ENCODE measurements at regions not wholly inside any gene's neighbourhood (a gene's known extent, or its start where the extent isn't known, plus 50 kb on each side); places are given as distances from the start of the nearest gene placed in this dataset.
A peak's percentile ranks its signal among the peaks of the same experiment; 100 is the strongest.

- Mint-ChIP-seq H3K4me1 (ENCODE audit: low read depth) (peaks cover 63% of the 10 kb centered on the region), H3K4me3 (ENCODE audit: unreplicated experiment) (no peak overlapping the region), H3K27ac (ENCODE audit: unreplicated experiment) (peak overlapping the region; percentile 94), H3K9me3 (ENCODE audit: low read depth) (peaks cover 7% of the 10 kb centered on the region), H3K27me3 (ENCODE audit: low read depth) (no peaks in the 10 kb centered on the region), H3K36me3 (ENCODE audit: low read depth) (peaks cover 1% of the 10 kb centered on the region)
- TF ChIP-seq CTCF (IDR thresholded peaks at IDR 0.05) = no peak
- DNase-seq (ENCODE audit: low spot score) = no peak
Observed at GRCh38 chr12:19884021-19884492, 444.8 kb downstream of the AEBP2 start.

DNA sequence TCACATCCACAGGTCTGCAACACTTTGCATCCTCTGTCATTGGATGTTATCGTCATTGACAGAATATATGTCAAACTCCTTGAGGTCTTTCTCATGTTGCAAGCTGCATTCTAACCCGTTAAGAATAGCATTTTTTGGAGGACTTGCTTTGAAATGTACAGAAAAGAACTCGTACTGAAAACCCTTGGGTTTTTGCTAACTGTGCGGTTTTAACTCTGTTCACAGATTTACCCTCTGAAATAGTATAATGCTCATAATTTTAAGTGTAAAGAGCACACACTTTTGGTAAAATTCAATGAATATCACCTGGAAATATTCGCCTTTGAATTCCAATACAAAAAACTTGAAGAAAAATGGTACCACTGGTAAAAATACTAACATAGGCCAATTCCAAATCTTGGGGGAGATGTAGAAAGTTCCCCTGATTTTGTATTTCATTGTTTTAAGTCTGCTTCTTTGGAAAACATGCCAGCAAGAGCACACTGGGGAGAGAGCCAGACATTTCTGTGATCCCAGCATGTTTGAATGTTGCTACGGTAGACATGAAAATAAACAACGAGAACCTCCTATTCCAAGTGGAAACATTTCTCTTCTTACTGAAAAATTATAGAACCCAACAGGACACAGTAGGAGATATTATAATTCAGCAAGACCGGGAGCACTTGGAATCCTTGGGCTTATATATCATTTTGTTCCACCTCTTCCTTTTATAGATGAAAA lies 446.0 kb downstream of the AEBP2 start:
- no peak for DNase-seq (ENCODE audit: low spot score)
- peaks cover 7% of the 10 kb centered on the region for H3K9me3 Mint-ChIP-seq (ENCODE audit: low read depth)
- peaks cover 1% of the 10 kb centered on the region for H3K36me3 Mint-ChIP-seq (ENCODE audit: low read depth)
- peaks cover 65% of the 10 kb centered on the region for H3K4me1 Mint-ChIP-seq (ENCODE audit: low read depth)
- no peak overlapping the region for H3K4me3 Mint-ChIP-seq (ENCODE audit: unreplicated experiment)
- H3K27me3 Mint-ChIP-seq (ENCODE audit: low read depth) = no peaks in the 10 kb centered on the region
- peak overlapping the region; percentile 73 for H3K27ac Mint-ChIP-seq (ENCODE audit: unreplicated experiment)
- no peak for TF ChIP-seq CTCF (IDR thresholded peaks at IDR 0.05)

- peaks cover 7% of the 10 kb centered on the region for H3K9me3 Mint-ChIP-seq (ENCODE audit: low read depth)
- H3K4me3 Mint-ChIP-seq (ENCODE audit: unreplicated experiment) = no peak overlapping the region
- H3K27ac Mint-ChIP-seq (ENCODE audit: unreplicated experiment) = peak overlapping the region; percentile 73
- H3K27me3 Mint-ChIP-seq (ENCODE audit: low read depth) = no peaks in the 10 kb centered on the region
- TF ChIP-seq CTCF (IDR thresholded peaks at IDR 0.05) = no peak
- peaks cover 64% of the 10 kb centered on the region for H3K4me1 Mint-ChIP-seq (ENCODE audit: low read depth)
- H3K36me3 Mint-ChIP-seq (ENCODE audit: low read depth) = peaks cover 1% of the 10 kb centered on the region
- DNase-seq (ENCODE audit: low spot score) = no peak
Observed at GRCh38 chr12:19886065-19886464, 446.8 kb downstream of the AEBP2 start.

GRCh38 chr12:19886639-19887064 lies 447.4 kb downstream of the AEBP2 start:
- Mint-ChIP-seq H3K27ac (ENCODE audit: unreplicated experiment) (peak overlapping the region; percentile 71), H3K27me3 (ENCODE audit: low read depth) (no peaks in the 10 kb centered on the region), H3K4me3 (ENCODE audit: unreplicated experiment) (no peak overlapping the region), H3K36me3 (ENCODE audit: low read depth) (peaks cover 1% of the 10 kb centered on the region), H3K4me1 (ENCODE audit: low read depth) (peaks cover 66% of the 10 kb centered on the region), H3K9me3 (ENCODE audit: low read depth) (peaks cover 7% of the 10 kb centered on the region)
- no peak for DNase-seq (ENCODE audit: low spot score)
- no peak for TF ChIP-seq CTCF (IDR thresholded peaks at IDR 0.05)

DNA sequence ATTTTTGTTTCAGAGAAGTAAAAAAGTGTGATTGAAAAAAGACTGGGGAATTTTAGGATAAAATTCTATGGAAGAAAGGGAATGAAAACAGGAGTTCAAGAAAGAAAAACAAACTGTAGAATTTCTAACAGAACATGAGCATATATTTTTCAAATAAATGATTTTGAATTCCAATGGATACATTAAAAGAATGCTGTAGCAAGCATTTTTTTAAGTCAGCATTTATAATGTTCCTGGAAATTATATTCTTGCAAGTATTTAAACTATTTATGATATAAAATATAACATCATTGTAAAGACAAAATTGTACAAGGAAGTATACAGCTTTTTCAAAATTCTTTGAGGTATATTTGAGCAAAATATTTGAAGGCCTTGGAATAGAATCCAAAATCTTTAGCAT lies 450.7 kb downstream of the AEBP2 start:
- no peaks in the 10 kb centered on the region for H3K9me3 Mint-ChIP-seq (ENCODE audit: low read depth)
- no peak overlapping the region for H3K4me3 Mint-ChIP-seq (ENCODE audit: unreplicated experiment)
- TF ChIP-seq CTCF (IDR thresholded peaks at IDR 0.05) = no peak
- H3K27ac Mint-ChIP-seq (ENCODE audit: unreplicated experiment) = no peak overlapping the region
- no peak for DNase-seq (ENCODE audit: low spot score)
- H3K27me3 Mint-ChIP-seq (ENCODE audit: low read depth) = no peaks in the 10 kb centered on the region
- H3K4me1 Mint-ChIP-seq (ENCODE audit: low read depth) = peaks cover 72% of the 10 kb centered on the region
- no peaks in the 10 kb centered on the region for H3K36me3 Mint-ChIP-seq (ENCODE audit: low read depth)

Data from chondrocyte (in vitro differentiated cells).